ENCODE measurements at regions not wholly inside any gene's neighbourhood (a gene's known extent, or its start where the extent isn't known, plus 50 kb on each side); places are given as distances from the start of the nearest gene placed in this dataset.

DNA sequence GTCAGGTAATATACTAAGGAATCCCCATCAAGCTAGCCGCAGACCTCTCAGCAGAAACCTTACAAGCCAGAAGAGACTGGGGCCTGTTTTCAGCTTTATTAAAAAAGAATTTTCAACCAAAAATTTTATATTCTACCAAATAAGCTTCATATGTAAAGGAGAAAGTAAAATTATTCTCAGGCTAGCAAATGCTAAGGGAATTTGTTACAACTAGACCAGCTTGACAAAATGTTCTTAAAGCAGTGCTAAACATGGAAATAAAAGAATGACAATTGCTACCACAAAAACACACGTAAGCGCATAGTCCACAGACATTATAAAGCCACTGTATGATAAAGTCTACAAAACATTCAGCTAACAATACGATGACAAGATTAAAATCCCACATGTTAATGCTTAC is 449.4 kb upstream of the MON1B start:
- H3K4me3 ChIP-seq = no peak overlapping the region
- H3K27ac ChIP-seq = no peak overlapping the region
- H3K36me3 ChIP-seq = no peaks in the 10 kb centered on the region
- intact Hi-C loops (cut with DNase I; ENCODE audit: low total_unique reads) = no loop called here
- TF ChIP-seq POLR2A (IDR thresholded peaks at IDR 0.05) (no peak), POLR2AphosphoS5 (IDR thresholded peaks at IDR 0.05) (no peak), CTCF (IDR thresholded peaks at IDR 0.05) (no peak), EP300 (IDR thresholded peaks at IDR 0.05) (no peak)
- H3K9me3 ChIP-seq = peaks cover 0 to 41% (median 24%) of the 10 kb centered on the region in 4 donors
- no peak for DNase-seq
- no peaks in the 10 kb centered on the region for H3K4me1 ChIP-seq
- no peaks in the 10 kb centered on the region for H3K27me3 ChIP-seq
- WGBS, 5 donors = 93 to 97% (median 95%) methylated on average over 4 of the region's 4 CpGs

GRCh38 chr16:76748461-76749348 is 442.3 kb upstream of the MON1B start:
- Histone ChIP-seq H3K36me3 (no peaks in the 10 kb centered on the region), H3K27ac (no peak overlapping the region), H3K27me3 (no peaks in the 10 kb centered on the region), H3K4me1 (no peaks in the 10 kb centered on the region), H3K4me3 (no peak overlapping the region), H3K9me3 (peaks cover 0 to 7% (median 3%) of the 10 kb centered on the region in 4 donors)
- TF ChIP-seq POLR2AphosphoS5 (IDR thresholded peaks at IDR 0.05) = no peak
- TF ChIP-seq CTCF (IDR thresholded peaks at IDR 0.05) = no peak
- no peak for TF ChIP-seq POLR2A (IDR thresholded peaks at IDR 0.05)
- no peak for TF ChIP-seq EP300 (IDR thresholded peaks at IDR 0.05)
- intact Hi-C loops (cut with DNase I; ENCODE audit: low total_unique reads) = no loop called here
- peak in 1 of 2 donors; percentile 4 for DNase-seq
- 37 to 57% (median 51%) methylated on average over 3 of the region's 3 CpGs for WGBS, 5 donors

DNA sequence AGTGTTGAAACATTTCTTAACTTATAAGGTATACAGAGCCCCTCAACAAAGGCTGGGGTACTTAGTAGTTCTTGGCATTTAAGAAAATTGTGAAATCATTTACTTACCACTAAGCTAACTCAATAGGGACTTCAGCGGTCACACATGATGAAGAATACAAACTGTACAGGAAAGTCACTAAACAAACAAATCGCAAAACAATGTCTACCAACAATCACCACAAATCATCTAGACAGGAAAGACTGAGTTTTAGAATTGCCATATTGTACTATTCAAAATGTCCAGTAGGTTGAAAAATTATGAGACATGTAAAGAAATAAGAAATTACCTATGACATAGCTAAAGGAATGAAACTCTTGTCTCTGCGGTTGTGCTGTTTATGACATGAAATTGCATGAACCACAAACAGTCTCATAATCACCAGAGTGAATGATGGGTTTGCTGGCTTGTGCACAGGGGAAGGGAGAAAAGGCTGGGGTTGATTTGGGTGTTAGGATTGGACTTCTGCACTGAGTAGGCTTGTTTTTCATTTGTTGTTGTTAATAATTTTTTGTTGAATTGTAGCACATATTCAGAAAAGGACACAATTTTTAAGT is 441.1 kb upstream of the MON1B start:
- Histone ChIP-seq H3K27ac (no peak overlapping the region), H3K27me3 (no peaks in the 10 kb centered on the region), H3K4me1 (no peaks in the 10 kb centered on the region), H3K4me3 (no peak overlapping the region), H3K9me3 (peaks cover 0 to 7% (median 3%) of the 10 kb centered on the region in 4 donors), H3K36me3 (no peaks in the 10 kb centered on the region)
- intact Hi-C loops (cut with DNase I; ENCODE audit: low total_unique reads) = no loop called here
- TF ChIP-seq POLR2A (IDR thresholded peaks at IDR 0.05) (no peak), POLR2AphosphoS5 (IDR thresholded peaks at IDR 0.05) (no peak), EP300 (IDR thresholded peaks at IDR 0.05) (no peak), CTCF (IDR thresholded peaks at IDR 0.05) (no peak)
- WGBS, 5 donors = 62 to 80% (median 77%) methylated on average over 3 of the region's 3 CpGs
- no peak for DNase-seq

- TF ChIP-seq CTCF (IDR thresholded peaks at IDR 0.05) = no peak
- no peak for TF ChIP-seq POLR2A (IDR thresholded peaks at IDR 0.05)
- TF ChIP-seq EP300 (IDR thresholded peaks at IDR 0.05) = no peak
- no peak for TF ChIP-seq POLR2AphosphoS5 (IDR thresholded peaks at IDR 0.05)
- Histone ChIP-seq H3K27ac (no peak overlapping the region), H3K27me3 (no peaks in the 10 kb centered on the region), H3K9me3 (peaks cover 0 to 11% (median 3%) of the 10 kb centered on the region in 4 donors), H3K4me3 (no peak overlapping the region), H3K36me3 (no peaks in the 10 kb centered on the region), H3K4me1 (no peaks in the 10 kb centered on the region)
- DNase-seq = no peak
- WGBS, 5 donors = 56 to 73% (median 69%) methylated on average over 3 of the region's 3 CpGs
- intact Hi-C loops (cut with DNase I; ENCODE audit: low total_unique reads) = no loop called here
These were observed 435.5 kb upstream of the MON1B start for GRCh38 chr16:76755496-76755895.

Measured in stomach (tissue), 8 donors.